DND-41 (cell line): ENCODE measurements at regions not wholly inside any gene's neighbourhood (a gene's known extent, or its start where the extent isn't known, plus 50 kb on each side); places are given as distances from the start of the nearest gene placed in this dataset.

Source experiments
- ATAC-seq: fragments of 200-7000 bp; cut with Tn5 transposase; 3 replicates; pipeline ENCODE4 v1.9.1; 2021; ENCODE audit warnings: low read depth; ENCODE audit not compliant: insufficient read depth
- DNase-seq: peaks from one replicate; pipeline ENCODE4 v3.0.0-alpha.2; 2020
- H2AFZ ChIP-seq: 2 replicates; pipeline ENCODE4 v1.6.0; 2012; ENCODE audit warnings: low read depth, low read length
- H3K27ac ChIP-seq: 2 replicates; pipeline ENCODE4 v1.5.1; 2012; ENCODE audit warnings: low read length, inconsistent platforms
- H3K27me3 ChIP-seq: fragments of 200-600 bp; sonication (generic); 2 replicates; pipeline ENCODE4 v1.6.0; 2012; ENCODE audit warnings: low read length, mild to moderate bottlenecking, inconsistent platforms; ENCODE audit not compliant: insufficient read depth, poor library complexity
- H3K36me3 ChIP-seq: 2 replicates; pipeline ENCODE4 v1.5.1; 2012; ENCODE audit warnings: low read length, inconsistent platforms; ENCODE audit not compliant: insufficient read depth
- H3K4me1 ChIP-seq: 2 replicates; pipeline ENCODE4 v1.5.1; 2012; ENCODE audit warnings: mild to moderate bottlenecking, low read length; ENCODE audit not compliant: insufficient read depth
- H3K4me2 ChIP-seq: 2 replicates; pipeline ENCODE4 v1.6.0; 2012; ENCODE audit warnings: mild to moderate bottlenecking, moderate library complexity, low read length, inconsistent platforms; ENCODE audit not compliant: insufficient read depth
- H3K4me3 ChIP-seq, 2 experiments: fragments of 200-600 bp in 1 of 2; shearing (Covaris generic) in 1 of 2; 2 replicates each; pipeline ENCODE4 v1.5.1; 2012 to 2016; ENCODE audit warnings: inconsistent platforms in 2 of 2, low read length in 2 of 2, mild to moderate bottlenecking in 2 of 2, low read depth in 1 of 2, moderate library complexity in 1 of 2
- H3K79me2 ChIP-seq: 2 replicates; pipeline ENCODE4 v1.6.0; 2012; ENCODE audit warnings: low read length, inconsistent platforms; ENCODE audit not compliant: insufficient read depth
- H3K9ac ChIP-seq: 2 replicates; pipeline ENCODE4 v1.6.0; 2012; ENCODE audit warnings: low read depth, mild to moderate bottlenecking, inconsistent platforms, low read length, moderate library complexity
- H3K9me3 ChIP-seq: 2 replicates; pipeline ENCODE4 v1.5.1; 2012; ENCODE audit warnings: low read length, moderate library complexity, mild to moderate bottlenecking, inconsistent platforms; ENCODE audit not compliant: insufficient read depth, severe bottlenecking
- H4K20me1 ChIP-seq: 2 replicates; pipeline ENCODE4 v1.6.0; 2012; ENCODE audit warnings: low read length; ENCODE audit not compliant: insufficient read depth
- EZH2 ChIP-seq: IDR thresholded peaks from 3 replicates; pipeline ENCODE4 v1.6.1; 2012; ENCODE audit warnings: borderline replicate concordance, low read depth, mild to moderate bottlenecking, moderate library complexity, low read length, inconsistent platforms; ENCODE audit not compliant: severe bottlenecking
- TF ChIP-seq, protein P1 (sequence below): IDR thresholded peaks from 2 replicates; pipeline ENCODE4 v1.5.1; 2012; ENCODE audit warnings: borderline replicate concordance, low read length, moderate library complexity, mild to moderate bottlenecking; ENCODE audit not compliant: poor library complexity, severe bottlenecking; ENCODE audit errors: extremely low read depth

- TF ChIP-seq EZH2: no peak
- TF ChIP-seq, protein P1, sequence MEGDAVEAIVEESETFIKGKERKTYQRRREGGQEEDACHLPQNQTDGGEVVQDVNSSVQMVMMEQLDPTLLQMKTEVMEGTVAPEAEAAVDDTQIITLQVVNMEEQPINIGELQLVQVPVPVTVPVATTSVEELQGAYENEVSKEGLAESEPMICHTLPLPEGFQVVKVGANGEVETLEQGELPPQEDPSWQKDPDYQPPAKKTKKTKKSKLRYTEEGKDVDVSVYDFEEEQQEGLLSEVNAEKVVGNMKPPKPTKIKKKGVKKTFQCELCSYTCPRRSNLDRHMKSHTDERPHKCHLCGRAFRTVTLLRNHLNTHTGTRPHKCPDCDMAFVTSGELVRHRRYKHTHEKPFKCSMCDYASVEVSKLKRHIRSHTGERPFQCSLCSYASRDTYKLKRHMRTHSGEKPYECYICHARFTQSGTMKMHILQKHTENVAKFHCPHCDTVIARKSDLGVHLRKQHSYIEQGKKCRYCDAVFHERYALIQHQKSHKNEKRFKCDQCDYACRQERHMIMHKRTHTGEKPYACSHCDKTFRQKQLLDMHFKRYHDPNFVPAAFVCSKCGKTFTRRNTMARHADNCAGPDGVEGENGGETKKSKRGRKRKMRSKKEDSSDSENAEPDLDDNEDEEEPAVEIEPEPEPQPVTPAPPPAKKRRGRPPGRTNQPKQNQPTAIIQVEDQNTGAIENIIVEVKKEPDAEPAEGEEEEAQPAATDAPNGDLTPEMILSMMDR: no peak
Measured at GRCh38 chr1:30571380-30571779, 152.0 kb downstream of the MATN1 start.

DNA sequence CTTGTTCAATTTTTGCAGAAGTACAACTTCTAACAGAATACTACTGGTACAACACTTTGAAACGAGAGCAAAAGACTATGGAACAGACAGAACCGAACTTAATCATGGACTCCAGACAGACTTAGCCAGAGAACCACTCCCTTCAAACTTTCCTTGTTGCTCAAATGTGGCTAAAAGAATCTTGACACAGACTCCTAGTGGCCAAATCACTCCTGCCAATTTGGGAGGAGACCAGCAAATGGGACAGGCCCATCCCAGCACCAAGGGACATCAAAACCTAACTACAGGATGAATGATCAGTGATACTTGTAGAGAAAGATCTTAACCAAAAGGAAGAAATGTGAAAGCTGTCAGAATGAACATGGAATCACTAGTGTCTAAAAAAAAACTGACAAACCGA, 154.0 kb downstream of the MATN1 start:
- no peak overlapping the region for H3K9ac ChIP-seq
- no peak overlapping the region for H3K4me2 ChIP-seq
- H3K4me3 ChIP-seq: no peak overlapping the region
- H3K79me2 ChIP-seq: no peaks in the 10 kb centered on the region
- H4K20me1 ChIP-seq: no peaks in the 10 kb centered on the region
- TF ChIP-seq EZH2: no peak
- TF ChIP-seq, protein P1: no peak
- H3K27me3 ChIP-seq: peaks cover 4% of the 10 kb centered on the region
- no peak overlapping the region for H2AFZ ChIP-seq
- no peaks in the 10 kb centered on the region for H3K36me3 ChIP-seq
- no peaks in the 10 kb centered on the region for H3K4me1 ChIP-seq
- DNase-seq: no peak
- ATAC-seq: no peak
- no peak overlapping the region for H3K27ac ChIP-seq
- H3K9me3 ChIP-seq: no peaks in the 10 kb centered on the region

More at GRCh38 chr1:30571380-30571779, 152.0 kb downstream of the MATN1 start:
- Histone ChIP-seq H3K79me2 (no peaks in the 10 kb centered on the region), H3K27ac (no peak overlapping the region), H2AFZ (no peak overlapping the region), H3K9ac (no peak overlapping the region), H3K4me3 (no peak overlapping the region), H4K20me1 (no peaks in the 10 kb centered on the region), H3K9me3 (no peaks in the 10 kb centered on the region), H3K4me1 (no peaks in the 10 kb centered on the region), H3K4me2 (no peak overlapping the region), H3K36me3 (no peaks in the 10 kb centered on the region), H3K27me3 (peaks cover 4% of the 10 kb centered on the region)
- ATAC-seq (no peak), DNase-seq (no peak)

GRCh38 chr1:30562559-30562958, 160.8 kb downstream of the MATN1 start:
- no peaks in the 10 kb centered on the region for H3K27me3 ChIP-seq
- H3K79me2 ChIP-seq: no peaks in the 10 kb centered on the region
- DNase-seq: no peak
- TF ChIP-seq EZH2: no peak
- TF ChIP-seq, protein P1: no peak
- no peaks in the 10 kb centered on the region for H3K9me3 ChIP-seq
- no peaks in the 10 kb centered on the region for H3K4me1 ChIP-seq
- no peaks in the 10 kb centered on the region for H3K36me3 ChIP-seq
- no peaks in the 10 kb centered on the region for H4K20me1 ChIP-seq
- no peak overlapping the region for H2AFZ ChIP-seq
- H3K27ac ChIP-seq: no peak overlapping the region
- H3K4me3 ChIP-seq: no peak overlapping the region
- H3K4me2 ChIP-seq: no peak overlapping the region
- no peak for ATAC-seq
- no peak overlapping the region for H3K9ac ChIP-seq

DNA sequence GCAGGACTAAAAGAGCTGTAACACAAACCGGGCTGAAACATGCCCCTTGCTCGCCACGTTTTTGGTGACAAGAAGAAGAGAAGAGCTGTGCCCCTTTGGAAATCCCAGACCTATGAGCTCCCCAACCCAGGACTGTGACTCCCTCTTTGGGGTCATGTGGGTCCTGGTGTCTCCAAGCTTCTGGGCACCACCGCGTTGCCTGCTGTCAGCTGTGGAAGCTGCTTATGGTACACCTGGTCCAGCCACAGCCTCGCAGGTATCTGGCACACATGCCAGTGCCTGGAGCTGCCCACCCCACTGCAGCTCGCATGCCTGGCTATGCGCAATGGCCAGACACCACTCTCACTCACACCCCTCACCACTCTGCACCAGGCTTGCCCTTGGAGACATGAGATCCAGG, 171.8 kb downstream of the MATN1 start:
- H3K4me2 ChIP-seq: no peak overlapping the region
- no peaks in the 10 kb centered on the region for H4K20me1 ChIP-seq
- DNase-seq (no peak), ATAC-seq (no peak)
- no peak overlapping the region for H3K4me3 ChIP-seq
- no peak overlapping the region for H3K27ac ChIP-seq
- H2AFZ ChIP-seq: no peak overlapping the region
- no peak for TF ChIP-seq EZH2
- TF ChIP-seq, protein P1: no peak
- no peaks in the 10 kb centered on the region for H3K9me3 ChIP-seq
- H3K79me2 ChIP-seq: no peaks in the 10 kb centered on the region
- H3K9ac ChIP-seq: no peak overlapping the region
- H3K27me3 ChIP-seq: peaks cover under 1% of the 10 kb centered on the region
- H3K36me3 ChIP-seq: no peaks in the 10 kb centered on the region
- no peaks in the 10 kb centered on the region for H3K4me1 ChIP-seq
